ENCODE measurements at regions not wholly inside any gene's neighbourhood (a gene's known extent, or its start where the extent isn't known, plus 50 kb on each side); places are given as distances from the start of the nearest gene placed in this dataset.

DNA sequence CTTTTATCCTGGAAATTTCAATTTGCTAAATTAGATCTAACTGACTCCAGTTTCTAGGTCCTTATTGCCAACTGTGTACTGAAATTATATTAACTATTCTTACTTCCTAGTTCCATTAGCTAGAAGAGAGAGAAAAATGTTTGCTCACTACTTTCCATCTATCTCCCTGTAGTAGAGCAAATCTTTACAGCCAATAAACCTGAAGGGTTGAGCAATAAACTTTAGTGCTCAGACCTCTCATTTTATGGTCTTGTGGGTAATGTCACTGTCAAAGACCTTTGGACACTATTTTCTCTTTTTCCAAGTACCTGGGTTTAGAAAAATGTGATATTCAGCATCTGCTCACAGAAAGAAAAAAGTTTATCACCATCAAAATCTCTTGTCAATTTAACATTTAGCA, 237.5 kb upstream of the GEMIN8 start:
- TF ChIP-seq EZH2 (IDR thresholded peaks at IDR 0.05) (no peak), POLR2AphosphoS5 (IDR thresholded peaks at IDR 0.05; ENCODE audit: borderline replicate concordance, low read depth, low read length) (no peak)
